ENCODE measurements at regions not wholly inside any gene's neighbourhood (a gene's known extent, or its start where the extent isn't known, plus 50 kb on each side); places are given as distances from the start of the nearest gene placed in this dataset.

GRCh38 chr5:124865603-124866354 lies 119.3 kb upstream of the ZNF608 start:
- TF ChIP-seq CTCF (IDR thresholded peaks at IDR 0.05), result no peak
- TF ChIP-seq, protein P1, sequence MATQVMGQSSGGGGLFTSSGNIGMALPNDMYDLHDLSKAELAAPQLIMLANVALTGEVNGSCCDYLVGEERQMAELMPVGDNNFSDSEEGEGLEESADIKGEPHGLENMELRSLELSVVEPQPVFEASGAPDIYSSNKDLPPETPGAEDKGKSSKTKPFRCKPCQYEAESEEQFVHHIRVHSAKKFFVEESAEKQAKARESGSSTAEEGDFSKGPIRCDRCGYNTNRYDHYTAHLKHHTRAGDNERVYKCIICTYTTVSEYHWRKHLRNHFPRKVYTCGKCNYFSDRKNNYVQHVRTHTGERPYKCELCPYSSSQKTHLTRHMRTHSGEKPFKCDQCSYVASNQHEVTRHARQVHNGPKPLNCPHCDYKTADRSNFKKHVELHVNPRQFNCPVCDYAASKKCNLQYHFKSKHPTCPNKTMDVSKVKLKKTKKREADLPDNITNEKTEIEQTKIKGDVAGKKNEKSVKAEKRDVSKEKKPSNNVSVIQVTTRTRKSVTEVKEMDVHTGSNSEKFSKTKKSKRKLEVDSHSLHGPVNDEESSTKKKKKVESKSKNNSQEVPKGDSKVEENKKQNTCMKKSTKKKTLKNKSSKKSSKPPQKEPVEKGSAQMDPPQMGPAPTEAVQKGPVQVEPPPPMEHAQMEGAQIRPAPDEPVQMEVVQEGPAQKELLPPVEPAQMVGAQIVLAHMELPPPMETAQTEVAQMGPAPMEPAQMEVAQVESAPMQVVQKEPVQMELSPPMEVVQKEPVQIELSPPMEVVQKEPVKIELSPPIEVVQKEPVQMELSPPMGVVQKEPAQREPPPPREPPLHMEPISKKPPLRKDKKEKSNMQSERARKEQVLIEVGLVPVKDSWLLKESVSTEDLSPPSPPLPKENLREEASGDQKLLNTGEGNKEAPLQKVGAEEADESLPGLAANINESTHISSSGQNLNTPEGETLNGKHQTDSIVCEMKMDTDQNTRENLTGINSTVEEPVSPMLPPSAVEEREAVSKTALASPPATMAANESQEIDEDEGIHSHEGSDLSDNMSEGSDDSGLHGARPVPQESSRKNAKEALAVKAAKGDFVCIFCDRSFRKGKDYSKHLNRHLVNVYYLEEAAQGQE (IDR thresholded peaks at IDR 0.05; ENCODE audit: insufficient read depth in 1 of 2, low read depth in 2 of 2, low read length in 1 of 2), result no peak
- TF ChIP-seq POLR2AphosphoS5 (IDR thresholded peaks at IDR 0.05; ENCODE audit: low read depth, low read length), result no peak
